ENCODE measurements at regions not wholly inside any gene's neighbourhood (a gene's known extent, or its start where the extent isn't known, plus 50 kb on each side); places are given as distances from the start of the nearest gene placed in this dataset.

DNA sequence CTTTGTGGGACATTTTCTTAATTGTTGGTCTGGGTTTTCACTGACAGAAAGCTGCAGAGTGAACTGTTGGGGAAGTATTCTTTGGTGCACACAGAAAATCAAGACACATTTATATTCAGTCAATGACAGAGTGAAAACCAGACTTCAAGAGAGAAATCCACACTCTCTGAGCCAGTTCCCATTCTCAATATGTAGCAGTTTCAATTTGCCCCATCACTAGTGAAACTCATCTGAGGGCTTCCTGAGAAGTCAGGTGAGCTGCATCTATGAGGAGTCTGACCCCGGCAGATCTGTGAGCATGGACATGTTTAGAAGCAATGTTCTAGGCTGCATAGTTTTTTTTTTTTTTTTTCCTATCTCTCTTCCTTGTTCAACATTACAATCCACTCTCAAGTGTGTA is 163.7 kb upstream of the AHR start:
- TF ChIP-seq, protein P1, sequence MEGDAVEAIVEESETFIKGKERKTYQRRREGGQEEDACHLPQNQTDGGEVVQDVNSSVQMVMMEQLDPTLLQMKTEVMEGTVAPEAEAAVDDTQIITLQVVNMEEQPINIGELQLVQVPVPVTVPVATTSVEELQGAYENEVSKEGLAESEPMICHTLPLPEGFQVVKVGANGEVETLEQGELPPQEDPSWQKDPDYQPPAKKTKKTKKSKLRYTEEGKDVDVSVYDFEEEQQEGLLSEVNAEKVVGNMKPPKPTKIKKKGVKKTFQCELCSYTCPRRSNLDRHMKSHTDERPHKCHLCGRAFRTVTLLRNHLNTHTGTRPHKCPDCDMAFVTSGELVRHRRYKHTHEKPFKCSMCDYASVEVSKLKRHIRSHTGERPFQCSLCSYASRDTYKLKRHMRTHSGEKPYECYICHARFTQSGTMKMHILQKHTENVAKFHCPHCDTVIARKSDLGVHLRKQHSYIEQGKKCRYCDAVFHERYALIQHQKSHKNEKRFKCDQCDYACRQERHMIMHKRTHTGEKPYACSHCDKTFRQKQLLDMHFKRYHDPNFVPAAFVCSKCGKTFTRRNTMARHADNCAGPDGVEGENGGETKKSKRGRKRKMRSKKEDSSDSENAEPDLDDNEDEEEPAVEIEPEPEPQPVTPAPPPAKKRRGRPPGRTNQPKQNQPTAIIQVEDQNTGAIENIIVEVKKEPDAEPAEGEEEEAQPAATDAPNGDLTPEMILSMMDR (IDR thresholded peaks at IDR 0.05; ENCODE audit: control extremely low read depth, extremely low read depth, low read depth, missing control alignments), result no peak
- peak; percentile 30 for DNase-seq (ENCODE audit: extremely low spot score)
- ChIA-PET POLR2A (no interaction called here), CTCF (interaction anchor here (0.9 kb wide), 1 partner anchor 152 kb away, joined by 3 read pairs; no protein-coding TSS in a partner anchor)

DNA sequence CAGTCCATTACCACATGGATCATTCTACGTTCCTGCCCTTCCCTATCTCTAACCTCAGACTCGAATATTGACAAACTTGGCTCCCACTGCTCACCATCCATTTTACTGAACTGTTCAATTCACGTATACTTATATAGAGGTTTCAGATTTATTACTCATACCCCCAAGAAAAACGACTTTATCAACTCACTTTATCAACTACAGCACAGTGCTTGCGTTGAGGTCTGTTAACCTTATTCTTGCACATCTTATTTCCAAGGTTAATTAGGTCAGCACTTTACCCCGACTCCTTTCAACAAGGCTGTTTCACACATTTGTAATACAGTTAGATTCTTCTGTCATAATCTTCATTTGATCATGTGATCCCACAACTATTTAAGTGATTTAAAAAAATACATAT is 162.3 kb upstream of the AHR start:
- DNase-seq (ENCODE audit: extremely low spot score), result no peak
- ChIA-PET POLR2A (no interaction called here), CTCF (interaction anchor here (1.3 kb wide), 1 partner anchor 10 kb away, joined by 3 read pairs; no protein-coding TSS in a partner anchor)
- TF ChIP-seq, protein P1 (IDR thresholded peaks at IDR 0.05; ENCODE audit: control extremely low read depth, extremely low read depth, low read depth, missing control alignments), result no peak

DNA sequence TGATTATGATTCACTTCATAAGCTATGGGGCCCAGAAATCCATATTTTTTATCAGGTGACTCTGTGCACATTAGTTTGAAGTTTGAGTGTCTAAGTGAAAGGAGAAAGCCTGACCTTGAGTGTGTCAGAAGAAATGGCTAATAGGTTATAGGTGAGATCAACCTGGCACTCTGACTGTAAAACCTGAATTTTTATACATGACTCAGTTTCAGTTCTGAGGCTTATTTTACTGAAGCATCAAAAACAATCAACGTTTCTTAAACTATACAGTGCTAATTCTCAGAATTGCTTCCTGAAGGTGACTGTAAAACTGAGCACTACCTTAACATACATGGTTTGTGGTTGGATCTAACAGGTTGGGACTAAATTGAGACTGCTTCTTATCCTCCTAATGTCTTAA is 159.4 kb upstream of the AHR start:
- TF ChIP-seq, protein P1 (IDR thresholded peaks at IDR 0.05; ENCODE audit: control extremely low read depth, extremely low read depth, low read depth, missing control alignments), result no peak
- DNase-seq (ENCODE audit: extremely low spot score), result no peak
- ChIA-PET POLR2A (no interaction called here), CTCF (interaction anchor here (0.7 to 3.0 kb wide), 4 partner anchors 8 to 13 kb away, joined by 3 to 9 read pairs (median 7); no protein-coding TSS in a partner anchor)

DNA sequence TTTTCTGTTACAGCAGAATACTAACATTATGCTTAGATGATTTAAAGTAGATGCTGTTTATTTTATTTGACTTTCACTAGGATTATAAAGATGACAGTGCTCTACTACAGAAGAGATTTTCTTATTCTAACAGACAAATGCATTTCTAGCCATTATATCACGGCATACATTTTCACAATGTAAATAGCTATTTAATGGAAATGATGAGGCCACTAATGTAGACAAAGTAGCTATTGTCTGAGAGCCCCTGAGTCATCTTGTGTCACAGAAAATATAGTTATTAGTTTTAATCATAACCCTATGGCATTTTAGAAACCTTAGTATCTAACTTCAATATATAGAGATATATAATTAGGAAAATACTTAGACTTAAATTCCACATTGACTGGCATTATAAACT is 158.0 kb upstream of the AHR start:
- DNase-seq (ENCODE audit: extremely low spot score), result no peak
- TF ChIP-seq, protein P1 (IDR thresholded peaks at IDR 0.05; ENCODE audit: control extremely low read depth, extremely low read depth, low read depth, missing control alignments), result no peak
- POLR2A ChIA-PET, result no interaction called here
- CTCF ChIA-PET, result interaction anchor here (1.0 to 3.0 kb wide), 4 partner anchors 10 to 162 kb away, joined by 3 to 9 read pairs (median 7); no protein-coding TSS in a partner anchor

DNA sequence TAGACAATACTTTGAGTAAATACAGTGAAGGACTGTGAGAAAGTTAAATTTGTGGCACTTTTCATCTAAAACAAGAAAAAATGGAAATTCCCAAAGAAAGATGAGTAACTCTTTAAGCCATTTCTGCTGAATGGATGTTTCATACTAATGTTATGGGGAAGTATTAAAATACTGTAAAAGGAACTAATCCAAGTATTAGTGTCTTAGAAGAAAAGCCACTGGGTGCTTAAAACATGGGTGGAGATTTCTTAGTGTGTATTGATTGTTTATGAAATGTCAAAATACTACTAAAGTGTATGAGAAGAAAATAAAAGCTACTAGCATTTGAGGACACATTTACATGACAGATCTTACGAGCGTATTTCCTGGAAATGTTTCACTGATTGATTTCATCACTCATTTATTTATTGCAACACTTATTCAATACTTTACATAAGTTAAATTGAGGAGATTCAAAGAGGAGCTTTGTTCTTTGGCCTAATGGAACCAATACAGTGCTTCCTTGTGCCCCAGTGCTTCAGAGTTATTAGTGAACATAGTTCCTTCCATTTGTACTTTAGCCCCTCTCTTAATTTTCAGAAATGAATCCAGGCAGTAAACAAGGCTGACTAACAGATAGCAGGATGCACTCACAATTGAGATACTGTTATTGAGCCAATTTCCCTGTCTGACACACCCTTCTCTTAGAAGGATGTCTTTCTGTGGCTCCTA is 155.5 kb upstream of the AHR start:
- POLR2A ChIA-PET, result interaction anchor here (0.7 kb wide), 1 partner anchor 355 kb away, joined by 9 read pairs; no protein-coding TSS in a partner anchor
- CTCF ChIA-PET, result interaction anchor here (1.1 to 1.7 kb wide), 3 partner anchors 8 to 18 kb away, joined by 3 to 6 read pairs (median 5); no protein-coding TSS in a partner anchor
- TF ChIP-seq, protein P1 (IDR thresholded peaks at IDR 0.05; ENCODE audit: control extremely low read depth, extremely low read depth, low read depth, missing control alignments), result no peak
- DNase-seq (ENCODE audit: extremely low spot score), result no peak

DNA sequence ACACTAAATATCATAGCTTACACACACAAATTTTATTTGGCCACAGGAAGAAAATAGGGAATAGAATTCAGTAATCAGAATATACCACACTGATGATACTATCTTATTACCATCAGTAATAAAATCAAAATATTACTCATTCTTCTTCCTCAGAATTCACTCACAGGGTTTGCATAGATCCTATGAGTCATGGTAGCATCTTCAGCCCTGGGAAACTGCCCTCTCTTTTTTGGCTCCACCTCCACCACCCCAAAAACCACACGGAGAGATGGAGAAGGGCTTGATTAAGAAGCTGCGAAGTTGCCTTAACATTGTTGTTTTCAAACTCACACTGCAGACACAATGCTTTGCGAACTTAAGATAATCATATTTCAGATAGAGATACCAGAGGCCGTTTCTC is 154.1 kb upstream of the AHR start:
- TF ChIP-seq, protein P1 (IDR thresholded peaks at IDR 0.05; ENCODE audit: control extremely low read depth, extremely low read depth, low read depth, missing control alignments), result no peak
- DNase-seq (ENCODE audit: extremely low spot score), result no peak
- ChIA-PET CTCF (interaction anchor here (0.9 to 1.7 kb wide), 6 partner anchors 9 to 158 kb away, joined by 3 to 6 read pairs (median 3); no protein-coding TSS in a partner anchor), POLR2A (no interaction called here)
